22Rv1 (cell line): ENCODE measurements at regions not wholly inside any gene's neighbourhood (a gene's known extent, or its start where the extent isn't known, plus 50 kb on each side); places are given as distances from the start of the nearest gene placed in this dataset.
"Not testable (repeated sequence)": the region's sequence is repeated elsewhere in the genome, so short reads cannot be mapped to it uniquely, and the experiment has no call there.

Source experiments
- H3K27ac ChIP-seq: fragments of 450-650 bp; 2 replicates; pipeline ENCODE4 v1.5.1; 2017
- ZFX ChIP-seq: fragments of 450-650 bp; IDR thresholded peaks from 2 replicates; pipeline ENCODE4 v1.6.1; 2017; ENCODE audit warnings: antibody characterized with exemption, borderline replicate concordance
- TF ChIP-seq, protein P1 (sequence below): fragments of 450-650 bp; IDR thresholded peaks from 2 replicates; pipeline ENCODE4 v1.5.1; 2017; ENCODE audit warnings: mild to moderate bottlenecking

DNA sequence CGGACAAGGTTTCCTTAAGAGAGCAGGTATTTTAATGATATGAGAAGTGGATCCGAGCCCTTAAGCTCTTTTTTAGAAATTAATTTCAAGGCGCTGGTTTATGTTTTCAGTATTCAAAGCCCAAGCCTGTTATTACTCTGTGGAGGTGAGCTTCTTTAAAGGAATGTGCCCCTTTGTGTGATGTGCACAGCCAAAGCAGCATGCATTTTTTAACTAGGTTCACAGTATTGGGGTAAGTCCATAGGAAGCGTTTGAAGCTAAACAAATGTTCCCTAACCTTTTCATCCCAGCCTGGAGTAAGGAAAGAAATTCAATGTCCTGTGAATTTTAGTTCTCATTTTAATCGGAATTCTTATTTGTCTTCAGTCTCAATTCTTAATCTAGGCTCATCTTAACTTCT, 217.5 kb downstream of the KCTD12 start:
- TF ChIP-seq ZFX, result no peak
- TF ChIP-seq, protein P1, sequence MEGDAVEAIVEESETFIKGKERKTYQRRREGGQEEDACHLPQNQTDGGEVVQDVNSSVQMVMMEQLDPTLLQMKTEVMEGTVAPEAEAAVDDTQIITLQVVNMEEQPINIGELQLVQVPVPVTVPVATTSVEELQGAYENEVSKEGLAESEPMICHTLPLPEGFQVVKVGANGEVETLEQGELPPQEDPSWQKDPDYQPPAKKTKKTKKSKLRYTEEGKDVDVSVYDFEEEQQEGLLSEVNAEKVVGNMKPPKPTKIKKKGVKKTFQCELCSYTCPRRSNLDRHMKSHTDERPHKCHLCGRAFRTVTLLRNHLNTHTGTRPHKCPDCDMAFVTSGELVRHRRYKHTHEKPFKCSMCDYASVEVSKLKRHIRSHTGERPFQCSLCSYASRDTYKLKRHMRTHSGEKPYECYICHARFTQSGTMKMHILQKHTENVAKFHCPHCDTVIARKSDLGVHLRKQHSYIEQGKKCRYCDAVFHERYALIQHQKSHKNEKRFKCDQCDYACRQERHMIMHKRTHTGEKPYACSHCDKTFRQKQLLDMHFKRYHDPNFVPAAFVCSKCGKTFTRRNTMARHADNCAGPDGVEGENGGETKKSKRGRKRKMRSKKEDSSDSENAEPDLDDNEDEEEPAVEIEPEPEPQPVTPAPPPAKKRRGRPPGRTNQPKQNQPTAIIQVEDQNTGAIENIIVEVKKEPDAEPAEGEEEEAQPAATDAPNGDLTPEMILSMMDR, result no peak
- H3K27ac ChIP-seq, result no peak overlapping the region

GRCh38 chr13:76668141-76668540, 218.1 kb downstream of the KCTD12 start:
- no peak overlapping the region for H3K27ac ChIP-seq
- TF ChIP-seq, protein P1, result no peak
- no peak for TF ChIP-seq ZFX

- TF ChIP-seq, protein P1, result no peak
- TF ChIP-seq ZFX, result no peak
Observed at GRCh38 chr13:76667551-76667950, 218.7 kb downstream of the KCTD12 start.

DNA sequence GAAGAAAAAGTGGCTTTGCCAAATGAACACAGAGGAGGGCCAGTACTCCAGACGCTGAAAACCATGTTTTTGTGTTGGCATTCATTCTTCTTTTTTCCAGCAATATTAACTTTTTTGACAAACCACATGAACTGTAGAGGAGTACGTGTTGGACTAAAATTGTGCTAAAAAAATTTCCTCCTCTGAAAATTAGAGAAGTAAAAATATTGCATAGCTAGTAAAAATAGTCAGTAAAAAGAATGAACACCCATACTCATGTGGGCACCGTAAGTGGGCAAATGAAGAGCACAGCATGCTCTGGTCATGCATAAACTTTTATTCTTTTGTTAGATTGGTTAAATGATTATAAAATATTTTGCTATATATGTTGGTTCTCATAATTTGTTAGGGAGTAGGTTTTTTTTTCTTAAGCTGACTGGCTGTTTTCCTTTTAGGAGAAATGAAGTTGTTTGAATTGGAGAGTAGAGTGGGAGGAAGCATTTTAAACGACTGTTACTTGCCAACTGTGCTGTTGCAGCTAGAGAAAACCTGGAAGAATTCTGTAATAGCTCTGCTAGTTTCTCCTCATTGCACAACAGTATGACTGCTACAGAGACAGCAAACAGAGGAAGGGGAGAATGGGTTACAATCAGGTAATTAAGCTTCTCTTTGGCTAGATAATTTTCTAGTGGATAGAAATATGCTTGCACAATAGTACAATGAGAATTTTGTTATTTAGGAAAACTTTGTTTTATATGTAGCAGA, 222.4 kb downstream of the KCTD12 start:
- TF ChIP-seq ZFX, result no peak
- TF ChIP-seq, protein P1, result no peak
- no peak overlapping the region for H3K27ac ChIP-seq

More at GRCh38 chr13:76667551-76667950, 218.7 kb downstream of the KCTD12 start:
- H3K27ac ChIP-seq, result no peak overlapping the region

DNA sequence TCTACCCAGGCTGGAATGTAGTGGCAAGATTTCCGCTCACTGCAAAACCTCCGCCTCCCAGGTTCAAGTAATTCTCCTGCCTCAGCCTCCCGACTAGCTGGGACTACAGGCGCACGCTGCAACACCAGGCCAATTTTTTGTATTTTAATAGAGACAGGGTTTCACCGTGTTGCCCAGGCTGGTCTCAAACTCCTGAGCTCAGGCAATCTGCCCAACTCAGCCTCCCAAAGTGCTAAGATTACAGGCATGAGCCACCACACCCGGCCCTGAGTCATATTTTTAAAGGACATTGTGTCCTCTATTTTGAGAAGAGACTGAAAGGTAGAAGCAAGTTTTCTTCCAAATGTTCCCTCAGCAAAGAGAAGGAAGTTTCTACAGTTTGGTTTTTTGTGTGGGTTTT, 227.1 kb downstream of the KCTD12 start:
- not testable (repeated sequence) for H3K27ac ChIP-seq

GRCh38 chr13:76656500-76656899, 229.7 kb downstream of the KCTD12 start:
- no peak overlapping the region for H3K27ac ChIP-seq

GRCh38 chr13:76656056-76656455, 230.1 kb downstream of the KCTD12 start:
- TF ChIP-seq, protein P1, result no peak
- TF ChIP-seq ZFX, result no peak

More at GRCh38 chr13:76656500-76656899, 229.7 kb downstream of the KCTD12 start:
- TF ChIP-seq, protein P1, result no peak
- TF ChIP-seq ZFX, result no peak

DNA sequence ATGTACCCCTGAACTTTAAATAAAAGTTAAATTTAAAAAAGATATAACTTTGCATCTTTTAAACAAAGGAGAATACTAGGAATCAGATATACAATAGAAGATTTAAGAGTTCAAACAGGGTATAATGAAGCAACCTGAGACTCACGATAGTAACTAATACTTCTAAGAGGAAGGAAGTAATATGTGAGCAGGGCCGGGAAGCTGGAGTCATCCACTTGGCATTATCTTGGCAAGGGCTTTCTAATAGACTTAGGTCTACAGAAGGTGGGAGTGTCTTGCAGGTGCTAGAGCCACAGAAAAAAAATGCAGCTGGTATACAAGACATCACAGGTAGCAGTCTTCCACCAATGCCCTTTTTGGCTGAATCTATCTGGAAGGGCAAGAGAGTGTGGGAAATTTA, 231.9 kb downstream of the KCTD12 start:
- TF ChIP-seq, protein P1, result no peak
- TF ChIP-seq ZFX, result no peak
- no peak overlapping the region for H3K27ac ChIP-seq

More at GRCh38 chr13:76656056-76656455, 230.1 kb downstream of the KCTD12 start:
- H3K27ac ChIP-seq, result no peak overlapping the region
